NCI-H748 (cell line): ENCODE measurements at regions not wholly inside any gene's neighbourhood (a gene's known extent, or its start where the extent isn't known, plus 50 kb on each side); places are given as distances from the start of the nearest gene placed in this dataset.
A peak's percentile ranks its signal among the peaks of the same experiment; 100 is the strongest.

Source experiments
- DNase-seq: peaks from one replicate; lab custom pipeline; 2025; ENCODE audit not compliant: unreplicated experiment; lab: John Stamatoyannopoulos, UW

- no peak for DNase-seq
Observed at GRCh38 chr4:156596706-156597329, 374.8 kb downstream of the PDGFC start.

DNA sequence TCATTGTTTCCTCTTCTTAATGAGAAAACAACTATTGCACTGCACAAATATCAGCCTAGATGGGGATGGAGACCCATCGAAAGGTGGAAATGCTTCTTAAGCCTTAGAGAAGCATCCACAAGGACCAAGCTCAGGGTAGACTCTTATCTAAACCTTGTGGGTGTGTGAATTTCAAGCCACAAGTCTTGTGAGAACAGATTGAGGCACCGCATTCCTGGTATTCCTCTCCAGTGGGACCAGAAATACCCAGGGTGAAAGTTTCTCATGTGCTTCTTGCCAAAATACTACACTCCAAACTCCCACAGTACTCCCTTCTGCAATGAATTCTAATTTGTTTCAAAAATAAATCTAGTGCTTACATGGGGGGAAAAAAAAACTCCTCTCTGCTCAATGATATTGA, 375.6 kb downstream of the PDGFC start:
- no peak for DNase-seq

- DNase-seq: no peak
Observed at GRCh38 chr4:156595041-156595440, 376.6 kb downstream of the PDGFC start.

DNA sequence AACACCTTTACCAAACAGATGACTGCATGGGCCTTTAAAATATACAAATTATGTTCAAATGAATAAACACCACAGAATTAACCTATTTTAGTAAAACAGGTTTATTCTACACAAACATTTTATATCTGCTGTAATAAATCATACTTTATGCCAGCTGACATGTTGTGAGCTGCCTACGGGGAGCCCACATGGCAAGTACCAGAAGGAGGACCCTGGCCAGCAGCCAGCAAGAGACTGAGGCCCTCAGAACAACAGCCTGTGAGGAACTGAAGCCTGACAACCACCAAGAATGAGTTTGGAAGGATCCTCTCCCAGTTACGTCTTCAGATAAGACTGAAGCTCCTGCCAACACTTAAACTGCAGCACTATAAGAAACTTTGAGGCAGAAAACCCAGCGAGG, 377.0 kb downstream of the PDGFC start:
- peak; percentile 23 for DNase-seq

DNA sequence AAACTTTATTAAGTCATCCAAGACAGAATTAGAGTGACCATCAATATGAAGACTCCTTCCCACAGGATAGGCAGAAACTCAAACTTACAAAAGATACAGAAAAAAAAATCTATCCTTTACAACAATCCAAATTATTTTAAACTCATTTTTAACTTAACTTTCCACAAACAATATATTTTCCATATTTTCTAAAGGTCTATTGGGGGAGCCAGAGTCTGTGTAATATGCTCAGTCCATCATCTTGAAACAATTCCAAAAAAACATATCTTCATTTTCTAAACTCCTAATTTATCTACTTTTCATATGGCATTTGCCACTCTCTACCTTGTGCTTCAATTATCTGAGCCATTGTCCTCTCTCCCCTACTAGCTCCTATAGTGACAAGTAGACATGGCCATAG, 378.1 kb downstream of the PDGFC start:
- DNase-seq: no peak

- no peak for DNase-seq
Observed at GRCh38 chr4:156591679-156592078, 379.9 kb downstream of the PDGFC start.

DNA sequence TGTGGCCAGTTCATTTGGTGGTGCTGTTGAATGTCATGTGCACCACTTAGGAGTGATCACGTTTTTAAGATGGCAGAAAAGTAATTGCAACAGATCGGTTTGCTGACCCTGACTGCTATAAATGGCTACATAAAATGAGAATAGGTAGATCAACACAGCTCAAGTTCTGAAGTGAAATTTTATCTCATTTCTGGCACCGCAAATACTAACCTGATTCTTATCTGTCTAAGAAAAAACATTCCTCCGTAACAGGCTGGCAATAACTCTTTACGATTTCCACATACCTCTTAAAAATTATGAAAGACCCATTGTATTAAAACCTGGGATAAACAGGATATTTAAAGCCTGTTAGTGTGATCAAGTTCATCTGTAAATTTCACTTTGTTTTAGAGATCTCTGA, 387.5 kb downstream of the PDGFC start:
- no peak for DNase-seq

GRCh38 chr4:156583265-156583664, 388.3 kb downstream of the PDGFC start:
- DNase-seq: no peak

DNA sequence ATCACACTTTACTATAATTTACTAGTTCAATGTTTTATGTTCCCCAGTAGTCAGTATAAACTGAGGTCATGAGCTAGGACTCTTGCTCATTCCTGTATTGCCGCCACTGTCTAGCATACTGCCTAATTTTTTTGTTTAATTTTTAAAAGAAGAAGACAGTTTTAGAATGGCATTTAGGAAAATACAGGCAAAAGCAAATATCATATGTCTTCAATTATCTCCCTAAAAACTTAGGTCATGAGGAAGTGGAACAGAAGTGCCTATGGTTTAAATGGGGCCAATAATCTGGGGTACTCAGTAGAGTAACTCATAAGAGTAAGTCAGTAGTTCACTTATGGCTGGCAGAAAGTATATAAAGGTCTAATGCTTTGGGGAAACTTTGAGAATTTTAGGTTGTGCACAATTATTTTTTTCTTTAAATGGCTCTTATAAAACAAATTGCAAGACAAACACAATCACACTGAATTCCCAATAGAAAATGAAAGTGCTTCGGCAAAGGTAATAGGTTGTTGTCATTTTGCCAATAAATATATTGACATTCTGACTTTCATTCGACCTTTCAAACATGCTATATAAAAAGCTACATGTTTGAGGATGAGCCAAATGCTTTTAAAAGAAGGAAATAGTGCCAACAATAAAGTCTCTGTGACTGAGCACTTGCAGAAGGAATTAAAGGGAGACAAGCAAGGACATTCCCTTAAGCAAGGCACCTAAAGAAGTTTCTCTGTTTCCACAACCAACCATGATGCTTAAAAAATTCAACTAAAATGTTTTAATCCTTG, 390.1 kb downstream of the PDGFC start:
- peak; percentile 67 for DNase-seq

GRCh38 chr4:156578713-156579112, 392.9 kb downstream of the PDGFC start:
- DNase-seq: no peak

- DNase-seq: no peak
Observed at GRCh38 chr4:156578005-156578404, 393.6 kb downstream of the PDGFC start.

DNA sequence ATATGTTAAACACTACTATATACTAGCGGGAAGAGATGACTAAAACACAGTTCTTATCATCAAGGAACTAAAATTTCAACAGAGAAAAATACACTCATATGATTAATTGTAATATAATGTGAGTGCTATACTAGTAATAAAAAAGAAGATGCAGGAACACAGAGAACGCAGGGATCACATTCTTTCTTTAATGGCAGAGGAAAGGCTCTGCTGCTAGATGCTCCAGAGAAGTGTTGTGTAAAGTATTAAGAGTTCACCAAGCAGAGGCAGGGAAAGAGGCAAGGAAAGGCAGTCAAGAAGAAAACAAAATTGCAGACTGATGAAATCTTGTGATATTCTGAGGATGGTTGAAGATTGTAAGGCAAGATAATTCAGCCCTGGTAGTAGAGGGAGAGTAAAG, 394.7 kb downstream of the PDGFC start:
- DNase-seq: no peak

DNA sequence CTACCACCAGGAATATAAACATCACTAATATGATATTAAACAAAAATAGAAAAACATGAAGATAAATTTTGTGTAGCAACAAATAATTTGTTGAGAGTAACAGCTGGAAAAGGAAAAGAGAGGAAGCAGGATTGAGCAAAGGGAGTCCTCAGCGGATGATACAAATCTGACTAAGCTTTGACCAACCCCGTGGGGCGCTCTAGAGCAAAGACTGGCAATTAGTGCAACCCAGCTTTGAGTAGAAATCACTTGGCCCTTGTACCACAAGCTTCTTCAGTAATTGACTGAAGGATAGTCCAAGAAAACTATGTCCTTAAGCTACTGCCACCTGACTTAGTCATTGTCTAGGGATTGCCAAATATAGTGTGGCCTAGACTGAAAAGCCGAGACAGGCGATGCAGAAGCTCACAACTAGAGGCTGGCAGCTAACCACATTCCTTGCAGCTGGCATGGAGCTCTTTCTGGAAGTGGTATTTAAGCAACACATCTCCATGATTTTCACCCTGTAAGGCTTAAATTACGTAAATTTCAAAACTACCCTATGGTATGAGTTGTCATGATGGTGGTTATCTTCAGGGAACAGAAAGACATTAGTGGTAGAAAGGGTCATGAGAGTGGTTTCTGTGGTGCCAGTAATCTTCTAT, 396.0 kb downstream of the PDGFC start:
- no peak for DNase-seq

DNA sequence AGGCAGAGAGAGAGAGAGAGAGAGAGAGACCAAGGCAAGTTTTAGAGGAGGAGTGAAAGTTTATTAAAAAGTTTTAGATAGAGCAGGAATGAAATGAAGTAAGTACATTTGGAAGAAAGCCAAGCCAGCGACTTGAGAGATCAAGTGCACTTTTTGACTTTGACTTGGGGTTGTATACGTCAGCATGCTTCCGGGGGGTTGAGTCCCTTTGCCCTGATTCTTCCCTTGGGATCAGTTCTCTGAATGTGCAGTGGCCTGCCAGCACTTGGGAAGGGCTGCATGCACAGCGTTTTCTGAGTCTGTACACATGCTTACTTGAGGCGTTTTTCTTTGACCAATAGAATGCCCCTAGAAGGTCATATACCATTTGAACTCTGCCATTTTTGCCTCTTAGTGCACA, 400.5 kb downstream of the PDGFC start:
- no peak for DNase-seq

GRCh38 chr4:156569535-156569934, 402.1 kb downstream of the PDGFC start:
- no peak for DNase-seq

- no peak for DNase-seq
Observed at GRCh38 chr4:156568484-156568883, 403.1 kb downstream of the PDGFC start.

GRCh38 chr4:156568041-156568440, 403.6 kb downstream of the PDGFC start:
- no peak for DNase-seq

DNA sequence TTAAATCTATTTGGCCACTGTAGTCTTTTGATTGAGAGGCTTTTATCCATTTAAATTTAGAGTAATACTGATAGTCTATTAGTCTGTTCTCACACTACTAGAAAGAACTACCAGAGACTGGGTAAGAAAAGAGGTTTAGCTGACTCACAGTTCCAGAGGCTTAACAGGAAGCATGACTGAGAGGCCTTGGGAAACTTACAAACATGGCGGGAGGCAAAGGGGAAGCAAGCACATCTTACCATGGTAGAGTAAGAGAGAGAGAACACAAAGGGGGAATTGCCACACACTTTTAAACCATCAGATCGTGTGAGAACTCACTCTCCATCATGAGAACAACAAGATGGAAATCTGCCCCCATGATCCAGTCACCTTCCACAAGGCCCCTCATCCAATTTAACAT, 410.9 kb downstream of the PDGFC start:
- DNase-seq: peak; percentile 2

DNA sequence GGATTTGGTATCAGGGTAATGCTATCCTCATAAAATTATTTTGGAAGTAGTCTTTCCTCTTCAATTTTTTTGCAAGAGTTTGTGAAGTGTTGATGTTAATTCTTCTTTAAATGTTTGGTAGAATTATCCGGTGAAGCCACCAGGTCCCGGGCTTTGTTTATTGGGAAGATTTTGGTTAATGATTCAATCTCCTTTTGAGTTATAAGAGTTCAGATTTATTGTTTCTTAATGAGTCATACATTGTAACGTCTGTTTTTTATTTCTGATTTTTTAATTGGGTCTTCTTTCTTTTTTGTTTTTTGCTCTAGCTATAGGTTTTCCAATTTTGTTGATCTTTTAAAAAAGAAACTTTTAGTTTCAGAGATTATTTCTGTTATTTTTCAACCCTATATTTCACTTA, 412.3 kb downstream of the PDGFC start:
- no peak for DNase-seq

GRCh38 chr4:156558373-156559025, 413.1 kb downstream of the PDGFC start:
- DNase-seq: no peak

DNA sequence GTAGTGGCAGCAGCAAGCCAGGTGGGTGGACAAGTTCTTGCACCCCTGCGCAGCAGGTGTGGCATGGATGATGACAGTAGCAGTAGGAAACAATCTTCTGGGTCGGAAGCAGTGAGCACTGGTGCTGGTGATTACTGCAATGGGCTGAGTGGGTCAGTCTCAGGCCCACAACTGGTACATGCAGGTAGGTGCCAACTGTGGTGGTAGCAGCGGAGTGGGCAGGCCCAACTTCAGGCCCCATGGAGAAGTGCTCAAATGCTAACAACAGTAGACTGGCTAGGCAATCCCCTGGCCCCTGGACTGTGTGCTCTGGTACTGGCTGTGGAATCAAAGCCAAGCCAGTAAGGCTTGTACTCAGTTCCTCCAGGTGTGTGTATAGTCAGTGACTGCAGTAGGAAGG, 413.7 kb downstream of the PDGFC start:
- no peak for DNase-seq

DNA sequence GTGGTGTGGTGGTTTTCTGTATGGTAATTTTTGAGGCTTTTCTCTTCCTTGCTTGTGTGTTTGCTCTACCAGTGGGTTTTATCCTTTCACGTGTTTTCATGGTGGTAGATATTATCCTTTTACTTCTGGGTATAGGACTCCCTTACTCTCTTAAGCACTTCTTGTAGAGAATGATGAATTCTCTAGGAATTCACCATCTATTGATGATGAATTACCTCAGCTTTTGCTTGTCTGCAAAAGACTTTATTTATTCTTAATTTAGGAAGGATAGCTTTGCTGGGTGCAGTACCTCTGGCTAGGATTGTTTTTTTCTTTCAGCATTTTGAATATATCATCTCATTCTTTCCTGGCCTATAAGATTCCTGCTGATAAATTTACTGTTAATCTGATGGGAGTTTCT, 415.3 kb downstream of the PDGFC start:
- no peak for DNase-seq
